NCI-H748 (cell line): ENCODE measurements at regions not wholly inside any gene's neighbourhood (a gene's known extent, or its start where the extent isn't known, plus 50 kb on each side); places are given as distances from the start of the nearest gene placed in this dataset.
A peak's percentile ranks its signal among the peaks of the same experiment; 100 is the strongest.

Experiments
- DNase-seq: peaks from one replicate; lab custom pipeline; 2025; ENCODE audit not compliant: unreplicated experiment; lab: John Stamatoyannopoulos, UW

DNA sequence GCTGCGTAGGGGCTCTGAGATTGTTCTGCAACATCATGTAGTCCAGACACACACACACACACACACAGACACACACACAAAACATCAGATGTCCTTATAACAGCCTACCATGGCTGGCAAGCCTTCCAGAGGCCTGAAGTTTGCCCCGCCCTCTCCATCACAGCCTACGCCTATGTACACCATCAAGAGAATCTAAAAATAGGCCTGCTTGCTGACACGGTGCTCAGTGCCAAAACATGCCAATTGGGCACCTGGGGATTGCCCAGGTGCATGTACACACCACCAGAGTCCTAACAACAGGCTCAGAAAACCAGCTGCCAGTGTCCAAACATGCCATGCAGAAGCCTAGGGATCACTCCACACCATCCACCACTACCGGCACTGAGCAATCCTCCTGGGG lies 391.7 kb upstream of the SPTLC3 start:
- DNase-seq, result no peak

DNA sequence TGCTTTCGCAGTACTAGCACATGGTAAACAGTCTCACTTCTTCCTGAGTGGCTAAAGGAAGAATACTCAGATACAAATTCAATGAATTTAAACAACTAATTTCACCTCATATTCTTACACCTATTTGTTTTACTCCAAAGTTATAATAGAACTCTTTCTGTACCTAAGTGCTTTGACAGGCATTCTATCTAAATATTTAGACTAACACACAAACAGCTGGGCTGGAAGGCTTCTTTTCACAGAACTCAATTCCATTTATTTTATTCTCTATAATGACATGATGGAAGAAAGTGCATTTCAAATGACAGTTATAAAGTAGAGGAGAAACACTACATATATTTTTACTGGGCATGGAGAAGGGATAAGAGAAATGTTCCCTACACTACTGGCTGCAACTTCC lies 384.9 kb upstream of the SPTLC3 start:
- no peak for DNase-seq

GRCh38 chr20:12627485-12627884 lies 381.3 kb upstream of the SPTLC3 start:
- DNase-seq, result no peak

GRCh38 chr20:12638633-12639312 lies 370.0 kb upstream of the SPTLC3 start:
- DNase-seq, result no peak

- no peak for DNase-seq
Measured at GRCh38 chr20:12640251-12640650, 368.5 kb upstream of the SPTLC3 start.

DNA sequence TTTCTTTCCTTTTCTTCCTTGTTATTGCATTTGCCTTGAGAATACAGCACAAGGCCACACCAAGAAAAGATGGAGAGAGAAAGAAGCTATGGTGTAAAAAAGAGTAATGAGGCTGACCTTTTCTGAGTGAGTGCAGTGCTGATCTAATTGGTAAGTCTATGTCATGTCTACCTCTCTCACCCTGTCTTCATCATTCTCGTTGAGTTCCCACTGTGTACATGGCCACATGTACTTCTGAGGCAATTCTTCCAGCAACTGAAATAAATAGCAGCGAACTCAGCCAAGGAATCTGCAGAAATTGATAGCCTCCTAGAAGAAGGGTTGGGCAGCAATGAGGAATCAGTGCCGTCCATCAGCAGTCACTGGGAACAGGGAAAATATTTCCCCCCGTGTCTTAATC lies 367.2 kb upstream of the SPTLC3 start:
- no peak for DNase-seq

DNA sequence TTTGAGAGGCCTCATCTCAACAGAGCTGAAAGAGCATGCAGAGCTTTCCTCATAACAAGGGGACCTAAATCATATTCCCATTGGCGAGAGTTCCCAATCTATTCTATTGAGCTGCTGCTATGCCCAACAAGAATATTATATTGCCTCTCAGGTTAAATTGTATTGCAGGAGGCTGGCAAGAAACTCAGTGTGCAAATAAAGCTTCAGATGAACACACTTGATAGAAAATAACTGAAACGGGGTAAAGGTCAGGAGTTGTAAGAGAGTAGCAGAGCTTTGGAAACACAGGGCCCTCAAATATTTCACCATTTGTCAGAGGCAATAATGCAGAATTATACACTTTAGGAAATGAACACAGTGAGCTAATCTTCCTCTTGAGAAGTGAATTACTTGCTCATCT lies 364.3 kb upstream of the SPTLC3 start:
- no peak for DNase-seq

DNA sequence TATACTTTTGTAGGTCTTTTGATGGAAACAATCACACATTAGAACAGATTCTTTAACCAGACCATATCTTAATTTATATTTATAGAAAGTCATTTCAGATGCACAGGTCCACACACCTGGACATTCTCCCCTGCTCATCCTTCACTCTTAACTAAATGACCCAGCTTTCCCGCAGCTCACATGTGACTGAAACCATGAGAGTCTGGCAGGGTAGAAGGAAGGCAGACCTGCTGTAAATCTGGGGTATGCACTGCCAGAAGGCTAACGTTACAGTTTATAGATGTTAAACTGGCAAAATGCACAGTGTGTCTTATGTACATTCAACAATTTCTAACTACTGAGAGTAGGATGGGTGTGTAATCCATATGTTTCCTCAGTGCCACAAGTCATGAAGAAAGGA lies 359.5 kb upstream of the SPTLC3 start:
- no peak for DNase-seq

DNA sequence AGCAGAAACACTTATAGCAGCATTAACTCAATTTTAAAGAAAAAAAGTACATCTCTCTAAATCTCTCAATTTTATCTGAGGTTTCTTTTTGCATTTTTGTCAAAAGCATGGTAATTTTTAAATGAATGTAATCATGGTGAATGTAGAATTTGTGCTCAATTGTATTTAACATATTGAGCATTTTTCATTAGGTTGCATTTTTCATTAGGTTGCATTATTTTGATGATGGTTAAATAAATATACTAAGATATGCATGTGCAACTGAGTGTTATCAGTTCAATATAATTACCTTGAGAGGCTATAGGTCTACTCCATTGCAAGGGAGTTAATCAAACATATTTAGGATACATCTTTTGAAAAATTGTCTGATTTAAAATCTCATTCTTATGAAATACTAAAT lies 355.1 kb upstream of the SPTLC3 start:
- DNase-seq, result no peak

- no peak for DNase-seq
Measured at GRCh38 chr20:12659942-12660341, 348.8 kb upstream of the SPTLC3 start.

DNA sequence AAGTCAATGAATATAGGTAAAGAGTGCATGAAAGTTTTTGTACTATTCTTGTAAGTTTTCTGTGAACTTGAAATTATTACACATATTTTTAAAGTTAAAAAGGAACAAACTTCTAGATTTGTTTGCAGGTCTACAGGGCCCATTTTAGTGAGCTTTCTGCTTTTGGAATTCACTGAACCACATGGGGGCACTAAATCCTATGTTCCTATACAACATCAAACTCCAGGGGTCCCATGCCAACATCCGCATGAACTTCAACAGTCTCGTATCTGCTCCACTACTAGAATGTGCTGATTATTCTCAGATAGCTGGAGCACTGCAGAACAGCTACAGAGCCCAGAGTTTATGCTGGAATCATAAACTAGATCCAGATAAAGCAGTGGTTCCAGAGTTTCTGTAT lies 347.9 kb upstream of the SPTLC3 start:
- peak; percentile 29 for DNase-seq

DNA sequence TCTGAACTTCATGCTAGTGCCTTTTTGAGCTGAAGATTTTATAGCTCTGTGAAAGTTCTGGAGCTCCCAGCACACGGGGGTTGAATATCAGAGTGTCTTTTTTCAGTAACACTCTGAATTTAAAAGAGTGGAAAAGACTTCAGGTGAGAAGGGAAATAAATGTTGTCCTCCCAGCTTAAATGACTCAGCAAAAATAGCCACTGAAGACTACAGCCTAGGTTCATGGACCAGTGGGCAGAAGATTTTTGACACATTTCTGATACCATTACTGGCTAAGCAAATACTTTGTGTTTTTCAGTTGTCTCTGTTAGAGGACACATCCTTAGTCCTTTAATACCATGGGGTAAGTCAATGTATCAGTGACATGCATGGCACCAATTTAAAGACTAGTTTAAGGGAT lies 338.5 kb upstream of the SPTLC3 start:
- no peak for DNase-seq

DNA sequence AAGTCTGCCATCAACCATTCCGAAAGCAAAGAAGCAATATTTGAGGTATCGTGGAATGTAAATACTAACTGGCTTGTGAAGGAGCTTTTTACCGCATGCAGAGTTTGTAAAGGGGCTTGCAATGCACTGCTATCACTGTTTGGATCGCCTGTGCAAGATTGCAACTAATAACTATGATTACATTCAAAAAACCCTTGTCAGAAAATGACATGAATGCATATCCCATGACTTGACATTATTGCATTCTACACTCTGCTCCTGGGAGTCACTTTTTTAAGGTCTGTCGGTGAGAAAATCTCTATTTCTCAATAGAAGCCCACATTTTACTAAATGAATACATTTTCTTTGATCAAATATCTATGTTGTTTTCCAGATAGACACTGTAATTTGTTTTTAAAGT lies 335.4 kb upstream of the SPTLC3 start:
- DNase-seq, result peak; percentile 68

- no peak for DNase-seq
Measured at GRCh38 chr20:12677925-12678324, 330.8 kb upstream of the SPTLC3 start.

- DNase-seq, result no peak
Measured at GRCh38 chr20:12679447-12679846, 329.3 kb upstream of the SPTLC3 start.

GRCh38 chr20:12682613-12683012 lies 326.2 kb upstream of the SPTLC3 start:
- DNase-seq, result no peak

DNA sequence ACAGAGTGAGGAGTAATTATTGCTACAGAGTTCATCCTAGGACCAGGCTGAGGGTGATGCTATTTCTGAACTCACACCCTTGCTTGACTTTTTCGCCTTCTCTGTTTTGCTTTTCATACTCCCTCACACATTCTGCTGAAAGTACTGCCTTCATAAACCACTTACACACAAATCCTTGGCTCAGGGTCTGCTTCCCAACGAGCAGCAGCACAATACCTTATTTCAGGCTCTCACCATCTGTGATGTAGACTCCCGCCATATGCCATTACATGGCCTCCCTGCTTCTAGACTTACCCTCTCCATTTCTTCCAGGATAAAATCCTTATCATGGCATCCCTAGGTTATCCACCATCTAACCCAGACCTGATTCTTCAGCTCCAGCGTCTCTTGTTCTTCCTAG lies 321.3 kb upstream of the SPTLC3 start:
- no peak for DNase-seq

DNA sequence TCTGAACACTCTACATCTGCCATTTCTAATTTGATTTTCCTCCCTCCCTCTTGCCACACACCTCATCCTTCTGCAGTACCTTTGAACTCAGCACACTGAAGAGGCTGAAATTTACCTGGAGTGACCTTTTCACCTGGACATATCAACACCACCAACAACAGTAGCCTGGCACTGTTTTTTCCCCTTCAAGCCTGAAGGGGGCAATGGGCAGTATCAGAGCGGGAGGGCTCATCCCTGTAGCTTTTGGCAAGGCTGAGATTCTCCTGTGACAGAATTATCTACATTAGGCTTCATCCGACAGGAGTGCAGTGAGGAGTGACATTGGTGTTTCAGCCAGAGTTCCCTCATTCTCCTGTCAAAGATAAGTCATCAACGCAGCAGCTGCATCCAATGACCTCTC lies 312.8 kb upstream of the SPTLC3 start:
- DNase-seq, result no peak

DNA sequence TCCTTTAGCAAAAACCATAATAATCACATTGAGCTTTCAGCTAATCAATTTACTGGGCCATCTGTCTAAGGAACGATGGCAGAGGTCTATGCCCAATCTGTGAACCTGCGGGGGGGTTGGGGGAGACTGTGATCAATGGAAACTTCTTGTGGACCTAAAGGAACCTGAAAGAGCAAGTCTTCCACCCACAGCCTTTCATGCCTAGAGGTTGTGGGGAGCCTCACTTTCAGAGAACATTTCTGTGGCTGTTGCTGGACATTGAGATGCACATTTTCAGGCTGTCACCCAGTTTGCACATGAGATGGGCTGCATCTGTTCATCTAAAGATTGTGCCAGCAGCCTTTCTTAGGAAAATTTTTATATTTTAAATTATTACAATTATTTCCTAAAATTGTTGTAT lies 310.0 kb upstream of the SPTLC3 start:
- no peak for DNase-seq

DNA sequence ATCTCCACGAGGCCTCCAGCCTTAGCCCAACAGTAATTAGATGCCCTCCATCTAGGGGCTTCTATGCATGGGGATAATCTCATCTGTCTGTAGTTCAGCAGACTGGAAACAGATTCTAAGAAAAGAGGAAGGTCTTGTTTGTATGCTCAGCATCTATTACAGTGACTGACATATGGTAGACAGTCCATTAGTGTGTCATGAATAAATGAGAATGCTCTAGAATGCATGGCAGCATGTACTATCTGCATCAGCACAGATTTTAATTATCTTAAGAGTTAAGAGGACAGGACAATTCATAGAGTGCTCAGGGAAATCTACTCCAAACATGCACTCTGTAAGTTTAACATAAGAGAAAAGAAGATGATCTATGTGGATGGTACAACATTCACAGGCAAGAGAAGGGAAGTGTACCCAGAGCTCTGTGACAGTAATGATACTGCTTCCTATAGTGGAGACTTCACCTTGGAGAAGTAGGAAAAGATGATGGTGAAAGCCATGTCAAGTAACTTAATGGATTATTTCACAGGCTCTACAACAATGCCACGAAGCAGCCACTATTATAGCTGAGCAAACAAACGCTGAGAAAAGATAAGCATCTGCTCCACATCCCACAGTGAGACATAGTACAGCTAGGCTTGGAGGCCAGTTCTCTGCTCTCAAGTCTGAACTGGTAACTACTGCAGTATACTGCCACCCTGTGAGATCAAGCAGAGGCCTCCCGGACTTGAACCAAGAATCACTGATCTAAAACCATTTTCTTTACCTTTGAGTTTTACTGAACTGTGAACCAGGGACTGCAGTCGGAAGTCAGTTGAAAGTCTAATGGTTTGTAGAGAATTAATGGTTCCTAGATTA lies 309.2 kb upstream of the SPTLC3 start:
- DNase-seq, result peak; percentile 87

- DNase-seq, result no peak
Measured at GRCh38 chr20:12700701-12701100, 308.1 kb upstream of the SPTLC3 start.

- no peak for DNase-seq
Measured at GRCh38 chr20:12702312-12702711, 306.5 kb upstream of the SPTLC3 start.

DNA sequence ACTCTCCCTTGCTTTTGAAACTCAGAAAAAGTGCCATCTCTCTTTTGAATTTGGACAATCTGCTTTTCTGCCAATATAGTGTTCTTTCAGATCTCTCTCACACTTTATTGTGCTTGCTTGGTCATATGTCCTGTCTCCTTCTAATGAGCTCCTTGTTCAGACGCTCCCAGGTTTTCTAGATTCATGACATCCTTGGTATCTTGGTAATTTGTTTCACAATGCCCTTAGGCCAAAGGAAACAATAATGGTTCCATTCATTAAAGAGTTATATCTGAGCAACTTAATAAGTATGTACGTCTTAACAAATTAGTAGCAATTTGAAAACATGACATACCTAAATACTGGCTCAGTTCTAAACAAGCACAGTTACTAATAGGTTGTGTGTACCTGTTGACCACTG lies 293.4 kb upstream of the SPTLC3 start:
- no peak for DNase-seq
